ENCODE measurements at regions not wholly inside any gene's neighbourhood (a gene's known extent, or its start where the extent isn't known, plus 50 kb on each side); places are given as distances from the start of the nearest gene placed in this dataset.
A peak's percentile ranks its signal among the peaks of the same experiment; 100 is the strongest.

- WGBS, 2 donors: 60 to 70% methylated on average over 3 of the region's 3 CpGs
Observed at GRCh38 chr1:101161619-101162018, 75.2 kb upstream of the S1PR1 start.

DNA sequence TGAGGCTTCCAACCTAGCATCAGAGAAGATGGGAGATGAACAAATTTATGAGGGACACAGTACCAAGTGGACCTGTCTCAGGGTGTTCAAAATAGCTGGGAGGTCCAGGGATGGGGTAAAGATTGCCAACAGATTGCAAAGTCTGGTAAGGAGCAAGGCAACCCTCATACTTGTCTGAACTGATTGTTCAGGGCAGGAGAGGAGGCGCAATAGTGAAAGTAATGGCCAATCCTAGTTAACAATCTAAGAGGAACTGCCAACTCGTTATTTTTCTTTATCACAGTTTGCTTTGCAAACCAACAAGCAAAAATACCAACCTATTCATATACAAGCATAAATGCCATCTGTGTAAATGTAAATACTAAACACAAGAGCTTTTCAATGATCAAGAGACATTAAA is 78.4 kb upstream of the S1PR1 start:
- ATAC-seq (ENCODE audit: insufficient read depth, low FRiP score): no peak

More at GRCh38 chr1:101161619-101162018, 75.2 kb upstream of the S1PR1 start:
- DNase-seq (peak in 1 of 3 donors; percentile 49), ATAC-seq (ENCODE audit: insufficient read depth, low FRiP score) (no peak)
- Histone ChIP-seq H3K9me3 (ENCODE audit: control insufficient read depth in 4 of 4, insufficient read depth in 3 of 4, low read length in 3 of 4) (no peaks in the 10 kb centered on the region), H3K4me1 (ENCODE audit: control insufficient read depth in 5 of 5, insufficient read depth in 5 of 5, low read length in 5 of 5) (peaks cover 0 to 5% (median 1%) of the 10 kb centered on the region in 5 donors), H3K36me3 (ENCODE audit: control insufficient read depth in 4 of 4, insufficient read depth in 4 of 4, low read length in 4 of 4) (no peaks in the 10 kb centered on the region), H3K27me3 (ENCODE audit: control insufficient read depth in 3 of 3, insufficient read depth in 3 of 3, low read length in 2 of 3) (no peaks in the 10 kb centered on the region), H3K9ac (ENCODE audit: insufficient read depth in 1 of 2, low read length in 2 of 2) (no peak overlapping the region), H3K4me3 (no peak overlapping the region), H3K27ac (ENCODE audit: low read depth in 1 of 2, low read length in 1 of 2) (no peak overlapping the region)
- TF ChIP-seq, protein P1, sequence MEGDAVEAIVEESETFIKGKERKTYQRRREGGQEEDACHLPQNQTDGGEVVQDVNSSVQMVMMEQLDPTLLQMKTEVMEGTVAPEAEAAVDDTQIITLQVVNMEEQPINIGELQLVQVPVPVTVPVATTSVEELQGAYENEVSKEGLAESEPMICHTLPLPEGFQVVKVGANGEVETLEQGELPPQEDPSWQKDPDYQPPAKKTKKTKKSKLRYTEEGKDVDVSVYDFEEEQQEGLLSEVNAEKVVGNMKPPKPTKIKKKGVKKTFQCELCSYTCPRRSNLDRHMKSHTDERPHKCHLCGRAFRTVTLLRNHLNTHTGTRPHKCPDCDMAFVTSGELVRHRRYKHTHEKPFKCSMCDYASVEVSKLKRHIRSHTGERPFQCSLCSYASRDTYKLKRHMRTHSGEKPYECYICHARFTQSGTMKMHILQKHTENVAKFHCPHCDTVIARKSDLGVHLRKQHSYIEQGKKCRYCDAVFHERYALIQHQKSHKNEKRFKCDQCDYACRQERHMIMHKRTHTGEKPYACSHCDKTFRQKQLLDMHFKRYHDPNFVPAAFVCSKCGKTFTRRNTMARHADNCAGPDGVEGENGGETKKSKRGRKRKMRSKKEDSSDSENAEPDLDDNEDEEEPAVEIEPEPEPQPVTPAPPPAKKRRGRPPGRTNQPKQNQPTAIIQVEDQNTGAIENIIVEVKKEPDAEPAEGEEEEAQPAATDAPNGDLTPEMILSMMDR (IDR thresholded peaks at IDR 0.05; ENCODE audit: control extremely low read depth, extremely low read depth): no peak

GRCh38 chr1:101154547-101154946 is 82.3 kb upstream of the S1PR1 start:
- TF ChIP-seq, protein P1 (IDR thresholded peaks at IDR 0.05; ENCODE audit: control extremely low read depth, extremely low read depth): no peak
- no peaks in the 10 kb centered on the region for H3K27me3 ChIP-seq (ENCODE audit: control insufficient read depth in 3 of 3, insufficient read depth in 3 of 3, low read length in 2 of 3)
- no peak overlapping the region for H3K9ac ChIP-seq (ENCODE audit: insufficient read depth in 1 of 2, low read length in 2 of 2)
- peaks cover 0 to 25% (median 5%) of the 10 kb centered on the region in 5 donors for H3K4me1 ChIP-seq (ENCODE audit: control insufficient read depth in 5 of 5, insufficient read depth in 5 of 5, low read length in 5 of 5)
- 75 to 95% methylated on average over 1 of the region's 1 CpG for WGBS, 2 donors
- DNase-seq: peak in 2 of 3 donors; percentile 65 to 70
- H3K36me3 ChIP-seq (ENCODE audit: control insufficient read depth in 4 of 4, insufficient read depth in 4 of 4, low read length in 4 of 4): no peaks in the 10 kb centered on the region
- no peak for ATAC-seq (ENCODE audit: insufficient read depth, low FRiP score)
- no peaks in the 10 kb centered on the region for H3K9me3 ChIP-seq (ENCODE audit: control insufficient read depth in 4 of 4, insufficient read depth in 3 of 4, low read length in 3 of 4)
- H3K4me3 ChIP-seq: no peak overlapping the region
- H3K27ac ChIP-seq (ENCODE audit: low read depth in 1 of 2, low read length in 1 of 2): no peak overlapping the region

More for the DNA sequence above, 78.4 kb upstream of the S1PR1 start:
- Histone ChIP-seq H3K36me3 (ENCODE audit: control insufficient read depth in 4 of 4, insufficient read depth in 4 of 4, low read length in 4 of 4) (no peaks in the 10 kb centered on the region), H3K27ac (ENCODE audit: low read depth in 1 of 2, low read length in 1 of 2) (no peak overlapping the region), H3K9ac (ENCODE audit: insufficient read depth in 1 of 2, low read length in 2 of 2) (no peak overlapping the region), H3K27me3 (ENCODE audit: control insufficient read depth in 3 of 3, insufficient read depth in 3 of 3, low read length in 2 of 3) (no peaks in the 10 kb centered on the region), H3K4me1 (ENCODE audit: control insufficient read depth in 5 of 5, insufficient read depth in 5 of 5, low read length in 5 of 5) (peaks cover 0 to 5% (median 0%) of the 10 kb centered on the region in 5 donors), H3K4me3 (no peak overlapping the region), H3K9me3 (ENCODE audit: control insufficient read depth in 4 of 4, insufficient read depth in 3 of 4, low read length in 3 of 4) (no peaks in the 10 kb centered on the region)
- WGBS, 2 donors: 81 to 91% methylated on average over 2 of the region's 2 CpGs
- DNase-seq: no peak
- TF ChIP-seq, protein P1 (IDR thresholded peaks at IDR 0.05; ENCODE audit: control extremely low read depth, extremely low read depth): no peak

DNA sequence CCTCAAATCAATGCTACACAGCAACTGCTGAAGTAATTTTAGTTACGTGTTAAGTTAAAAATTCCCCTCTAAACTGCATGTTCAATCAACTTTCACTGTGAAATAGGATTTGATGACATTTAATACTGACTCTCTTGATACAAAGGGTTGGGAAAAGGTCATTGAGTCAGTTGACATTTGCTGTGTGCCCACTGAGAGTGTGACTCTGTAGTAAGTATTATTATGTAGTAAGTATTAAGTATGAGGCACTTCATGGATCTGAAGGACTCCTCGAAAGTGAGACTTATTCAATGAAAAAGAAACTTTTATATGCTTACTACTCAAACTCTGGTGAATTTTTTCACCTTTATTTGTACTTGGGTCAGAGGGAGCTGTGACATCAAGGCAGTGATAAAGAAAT is 83.1 kb upstream of the S1PR1 start:
- Histone ChIP-seq H3K9me3 (ENCODE audit: control insufficient read depth in 4 of 4, insufficient read depth in 3 of 4, low read length in 3 of 4) (no peaks in the 10 kb centered on the region), H3K27ac (ENCODE audit: low read depth in 1 of 2, low read length in 1 of 2) (no peak overlapping the region), H3K4me1 (ENCODE audit: control insufficient read depth in 5 of 5, insufficient read depth in 5 of 5, low read length in 5 of 5) (peaks cover 0 to 34% (median 12%) of the 10 kb centered on the region in 5 donors), H3K9ac (ENCODE audit: insufficient read depth in 1 of 2, low read length in 2 of 2) (no peak overlapping the region), H3K36me3 (ENCODE audit: control insufficient read depth in 4 of 4, insufficient read depth in 4 of 4, low read length in 4 of 4) (no peaks in the 10 kb centered on the region), H3K27me3 (ENCODE audit: control insufficient read depth in 3 of 3, insufficient read depth in 3 of 3, low read length in 2 of 3) (no peaks in the 10 kb centered on the region), H3K4me3 (no peak overlapping the region)
- TF ChIP-seq, protein P1 (IDR thresholded peaks at IDR 0.05; ENCODE audit: control extremely low read depth, extremely low read depth): no peak
- DNase-seq (no peak), ATAC-seq (ENCODE audit: insufficient read depth, low FRiP score) (no peak)
- WGBS, 2 donors: 76 to 85% methylated on average over 2 of the region's 2 CpGs

Data from lung (tissue), 11 donors.